DMS153 treated with DMSO at 0.1 percent for 48 hours (cell line): ENCODE measurements at regions not wholly inside any gene's neighbourhood (a gene's known extent, or its start where the extent isn't known, plus 50 kb on each side); places are given as distances from the start of the nearest gene placed in this dataset.
"Not testable (repeated sequence)": the region's sequence is repeated elsewhere in the genome, so short reads cannot be mapped to it uniquely, and the experiment has no call there.

ENCODE experiments used
- DNase-seq: peaks from one replicate; lab custom pipeline; 2025; ENCODE audit not compliant: unreplicated experiment; lab: John Stamatoyannopoulos, UW

DNA sequence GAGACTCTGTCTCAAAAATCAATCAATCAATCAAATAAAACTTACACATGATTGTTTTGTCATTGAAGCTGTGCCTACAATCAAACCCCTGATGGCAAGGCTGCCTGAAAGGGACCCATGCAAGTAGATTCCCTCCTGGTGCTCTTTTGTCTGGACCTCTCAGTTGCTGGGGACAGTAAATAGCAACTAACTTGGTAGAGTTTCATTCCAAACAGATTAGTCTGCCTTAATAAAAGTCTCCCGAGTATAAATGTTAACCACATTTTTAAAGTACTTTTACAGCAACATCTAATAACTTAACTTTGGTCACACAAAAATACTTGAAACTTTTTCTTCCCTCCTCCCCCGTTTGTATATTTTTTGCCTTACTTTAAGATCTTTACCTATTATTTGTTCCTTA is 105.5 kb downstream of the FEM1C start:
- DNase-seq, result no peak

GRCh38 chr5:115435778-115436712 is 108.5 kb downstream of the FEM1C start:
- DNase-seq, result no peak

GRCh38 chr5:115435065-115435777 is 109.4 kb downstream of the FEM1C start:
- no peak for DNase-seq

- DNase-seq, result no peak
Measured at GRCh38 chr5:115433918-115434317, 110.7 kb downstream of the FEM1C start.

DNA sequence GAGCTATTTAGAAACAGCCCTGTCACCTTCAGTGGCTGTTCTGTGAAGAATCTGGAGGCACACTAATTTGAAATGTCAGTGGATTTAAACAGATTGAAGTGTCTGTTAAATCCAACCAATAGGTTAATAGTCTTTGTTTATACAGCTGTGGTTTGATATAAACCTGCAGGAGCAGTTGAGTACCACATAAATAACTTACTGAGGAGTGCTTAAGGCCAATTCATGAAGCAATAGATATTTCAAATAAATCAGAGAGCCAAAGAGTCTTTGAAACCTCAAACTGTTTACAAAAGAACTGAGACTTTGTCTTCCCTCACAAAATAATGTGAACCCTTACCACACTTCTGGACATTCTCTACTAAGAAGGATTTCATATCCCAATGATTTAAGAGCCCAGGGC is 111.9 kb downstream of the FEM1C start:
- peak; percentile 23 for DNase-seq

DNA sequence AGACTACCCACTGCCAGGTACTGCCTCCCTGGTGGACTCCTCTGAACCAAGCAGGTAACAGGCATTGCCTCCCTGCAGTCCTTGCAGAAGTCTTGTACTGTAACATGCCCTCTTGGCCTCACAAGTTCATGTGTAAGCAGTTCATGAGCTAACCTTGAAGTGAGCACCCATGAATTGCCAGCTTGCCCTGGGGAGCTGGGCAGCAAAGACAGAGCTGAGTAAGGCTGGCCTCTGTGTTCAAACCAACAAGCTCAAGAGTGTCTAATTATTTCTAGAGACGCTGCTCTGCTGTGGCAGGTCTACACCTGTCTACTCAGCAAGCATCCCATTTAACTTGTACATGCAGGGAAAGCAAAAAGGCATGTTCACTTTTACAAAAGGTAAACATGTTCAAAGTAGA is 113.5 kb downstream of the FEM1C start:
- DNase-seq, result no peak

GRCh38 chr5:115430374-115430773 is 114.2 kb downstream of the FEM1C start:
- no peak for DNase-seq

DNA sequence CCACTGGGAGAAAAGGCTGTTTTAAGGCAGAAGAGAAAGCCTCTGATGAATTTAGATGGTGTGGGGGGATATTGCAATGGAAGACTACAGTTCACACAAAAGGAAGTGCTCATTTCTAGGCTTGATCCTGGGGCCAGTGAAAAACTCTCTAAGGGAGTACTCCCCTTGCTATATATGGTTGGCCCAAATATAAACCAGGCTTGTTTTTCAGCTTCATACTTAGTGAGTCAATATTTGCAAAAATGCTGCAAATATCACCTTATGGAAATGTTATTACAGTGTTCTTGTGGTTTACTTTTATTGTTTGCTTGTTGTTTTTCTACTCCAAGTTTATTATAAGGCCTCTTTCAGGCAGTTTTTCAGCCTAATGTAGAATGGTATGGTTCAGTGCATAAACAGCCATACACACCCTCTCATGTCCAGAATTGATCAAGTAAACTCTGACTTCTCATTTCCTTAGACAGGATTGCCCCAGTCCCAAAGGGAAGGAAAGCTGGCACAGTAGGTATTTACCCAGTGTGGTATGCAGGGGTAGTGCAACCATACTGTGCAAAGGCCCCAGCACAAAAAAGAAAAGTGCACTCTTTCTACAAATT is 115.1 kb downstream of the FEM1C start:
- DNase-seq, result no peak

DNA sequence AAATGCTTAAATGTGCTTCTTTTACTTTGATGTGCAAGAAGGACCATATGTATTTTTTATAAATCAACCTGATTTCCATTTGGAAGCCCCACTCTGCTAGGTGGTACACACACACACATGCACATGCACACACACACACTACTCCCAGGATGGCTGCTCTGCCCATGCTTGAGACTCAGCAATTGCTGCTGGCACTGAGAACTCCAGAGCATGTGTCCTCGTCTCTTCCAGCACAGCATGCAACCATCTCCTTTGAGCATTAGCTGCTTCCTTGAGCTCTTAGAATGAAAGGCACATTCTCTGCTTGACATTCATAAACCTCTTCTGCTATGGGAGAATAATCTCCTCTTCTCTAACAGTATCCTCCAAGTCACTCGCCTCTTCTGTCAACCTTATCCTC is 115.9 kb downstream of the FEM1C start:
- DNase-seq, result no peak

- DNase-seq, result no peak
Measured at GRCh38 chr5:115428248-115428647, 116.3 kb downstream of the FEM1C start.

GRCh38 chr5:115424446-115424845 is 120.1 kb downstream of the FEM1C start:
- no peak for DNase-seq

DNA sequence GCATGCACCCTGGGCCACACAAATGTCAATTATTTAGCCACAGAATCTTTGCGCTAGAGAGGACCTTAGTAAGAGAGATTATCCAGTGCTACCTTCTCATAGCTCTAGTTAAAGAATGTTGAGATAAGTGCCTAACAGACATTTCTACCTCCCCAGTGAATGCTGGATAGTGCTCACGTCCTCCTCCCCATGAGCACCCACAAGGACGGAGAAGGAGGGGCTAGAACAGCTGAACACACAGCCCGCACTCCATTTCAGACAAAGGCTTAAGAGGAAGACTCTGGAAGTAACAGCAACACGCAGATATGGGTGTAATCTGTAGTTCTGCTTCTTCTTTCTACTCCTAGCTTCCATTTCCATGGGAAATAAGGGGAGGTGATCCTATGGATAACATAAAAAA is 120.5 kb downstream of the FEM1C start:
- no peak for DNase-seq

DNA sequence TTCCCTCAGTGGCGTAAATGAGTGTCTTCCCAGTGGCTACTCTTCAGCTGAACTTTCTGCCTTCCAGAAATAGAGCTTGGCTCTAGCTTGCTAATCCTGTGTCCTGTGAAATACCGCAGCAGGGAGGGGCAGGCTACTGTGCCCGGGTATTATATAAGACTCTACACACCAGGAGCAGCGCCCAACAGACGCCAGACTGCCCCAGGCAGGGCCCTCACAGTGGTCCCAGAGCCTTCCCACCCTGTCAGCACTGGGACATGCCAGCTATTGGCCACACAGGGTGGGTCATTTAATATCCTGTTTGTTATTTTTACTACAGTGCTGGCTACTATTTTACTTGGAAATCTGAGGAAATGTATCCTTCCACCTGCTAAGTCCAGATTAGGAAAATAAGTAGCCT is 121.0 kb downstream of the FEM1C start:
- no peak for DNase-seq

DNA sequence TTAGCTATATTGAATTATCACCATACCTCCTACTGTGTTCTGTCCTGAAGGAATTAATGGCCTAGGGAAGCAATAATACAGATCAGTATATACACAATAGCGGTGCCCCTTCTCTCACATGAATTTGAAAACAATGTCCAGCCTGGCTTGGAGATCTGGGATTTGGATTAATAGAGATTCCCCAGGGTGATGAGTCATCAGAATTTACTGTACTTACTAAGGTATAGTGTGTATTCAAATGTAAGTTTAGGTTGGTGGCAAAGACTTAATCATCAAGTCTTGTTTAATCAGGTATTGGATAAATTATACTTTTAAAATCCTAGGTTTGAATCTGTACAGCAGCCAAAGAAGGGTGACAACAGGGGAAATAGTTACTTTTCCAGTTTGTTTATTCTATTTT is 121.5 kb downstream of the FEM1C start:
- no peak for DNase-seq

DNA sequence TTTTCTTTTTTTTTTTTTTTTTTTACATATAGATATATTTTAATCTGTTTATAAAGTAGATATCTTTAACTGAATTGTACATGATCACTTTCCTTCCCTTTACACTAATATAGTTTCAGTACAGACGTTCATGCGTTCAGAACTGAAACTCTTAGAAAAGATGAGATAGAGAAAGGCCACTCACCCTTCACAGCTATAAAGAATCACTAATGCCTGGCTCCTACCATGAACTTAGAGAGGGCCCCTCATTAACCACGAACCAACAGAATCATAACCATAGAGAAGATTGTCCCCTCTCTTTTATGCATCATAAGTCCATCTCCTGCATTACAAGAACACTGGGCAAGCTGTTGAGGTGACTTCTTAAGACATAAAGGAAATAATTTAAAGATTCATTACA is 123.8 kb downstream of the FEM1C start:
- not testable (repeated sequence) for DNase-seq

GRCh38 chr5:115419846-115420585 is 123.6 kb upstream of the CCDC112 start:
- DNase-seq, result no peak

GRCh38 chr5:115418788-115419187 is 122.3 kb upstream of the CCDC112 start:
- DNase-seq, result peak; percentile 47

GRCh38 chr5:115417076-115417475 is 120.6 kb upstream of the CCDC112 start:
- DNase-seq, result no peak

- DNase-seq, result peak; percentile 27
Measured at GRCh38 chr5:115415143-115415491, 118.7 kb upstream of the CCDC112 start.

DNA sequence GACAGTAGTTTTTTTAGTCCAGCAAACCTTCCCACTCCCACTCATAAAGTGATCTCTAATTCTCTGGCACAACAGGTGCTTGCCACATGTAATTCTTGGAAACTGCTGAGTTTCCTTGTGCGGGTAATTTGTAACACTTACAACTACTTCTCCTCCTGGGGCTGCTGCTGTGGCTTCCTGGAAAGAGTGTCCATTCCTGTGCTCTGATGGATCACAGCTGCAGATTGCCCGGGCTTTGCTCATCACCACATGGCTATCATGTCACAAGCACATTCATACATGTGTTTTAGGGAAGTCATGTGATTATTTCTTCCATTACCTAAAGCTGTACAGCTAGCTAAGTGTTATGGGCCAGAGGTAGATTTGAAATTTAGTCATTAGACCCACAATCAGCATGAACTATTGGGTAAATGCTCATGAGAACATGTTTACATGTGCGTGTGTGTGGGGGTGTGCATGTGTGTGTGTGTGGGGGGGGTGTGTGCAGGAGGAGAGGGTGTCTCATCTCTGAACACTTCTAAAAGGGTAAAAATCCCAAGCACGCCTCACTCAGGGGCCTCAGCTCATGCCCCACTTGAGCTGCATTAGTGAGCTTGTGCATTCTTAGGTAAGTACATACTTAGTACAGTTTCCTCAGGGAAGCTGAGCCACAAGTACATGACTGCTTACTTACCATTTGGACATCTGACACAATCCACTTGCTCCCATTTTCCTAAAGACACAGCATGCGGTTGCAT is 118.1 kb upstream of the CCDC112 start:
- DNase-seq, result no peak

GRCh38 chr5:115413651-115414050 is 117.2 kb upstream of the CCDC112 start:
- DNase-seq, result no peak
